HG03060 (cell line): ENCODE measurements at regions not wholly inside any gene's neighbourhood (a gene's known extent, or its start where the extent isn't known, plus 50 kb on each side); places are given as distances from the start of the nearest gene placed in this dataset.

Experiments used
- ATAC-seq: cut with Tn5 transposase; IDR thresholded peaks from one replicate; pipeline ENCODE4 v1.9.1; 2021; ENCODE audit warnings: low read depth, moderate number of reproducible peaks; ENCODE audit not compliant: unreplicated experiment

GRCh38 chr20:18992418-18992817, 178.8 kb downstream of the SCP2D1 start:
- no peak for ATAC-seq

GRCh38 chr20:18995455-18995854, 181.9 kb downstream of the SCP2D1 start:
- no peak for ATAC-seq

- ATAC-seq = no peak
Measured at GRCh38 chr20:18999086-18999485, 185.5 kb downstream of the SCP2D1 start.

GRCh38 chr20:19000078-19000477, 186.5 kb downstream of the SCP2D1 start:
- no peak for ATAC-seq

- no peak for ATAC-seq
Measured at GRCh38 chr20:19001177-19001576, 187.6 kb downstream of the SCP2D1 start.

- no peak for ATAC-seq
Measured at GRCh38 chr20:19003366-19004336, 190.1 kb downstream of the SCP2D1 start.

GRCh38 chr20:19004975-19005374, 191.4 kb downstream of the SCP2D1 start:
- no peak for ATAC-seq

- ATAC-seq = no peak
Measured at GRCh38 chr20:19008497-19008896, 194.9 kb downstream of the SCP2D1 start.

- no peak for ATAC-seq
Measured at GRCh38 chr20:19009081-19009688, 195.6 kb downstream of the SCP2D1 start.

- ATAC-seq = no peak
Measured at GRCh38 chr20:19012676-19013075, 199.1 kb downstream of the SCP2D1 start.

- ATAC-seq = no peak
Measured at GRCh38 chr20:19013907-19014306, 198.5 kb upstream of the SLC24A3 start.

- no peak for ATAC-seq
Measured at GRCh38 chr20:19015351-19016139, 196.9 kb upstream of the SLC24A3 start.

- no peak for ATAC-seq
Measured at GRCh38 chr20:19016140-19016497, 196.3 kb upstream of the SLC24A3 start.

- no peak for ATAC-seq
Measured at GRCh38 chr20:19017104-19017690, 195.2 kb upstream of the SLC24A3 start.

- ATAC-seq = no peak
Measured at GRCh38 chr20:19018881-19019280, 193.6 kb upstream of the SLC24A3 start.

GRCh38 chr20:19019734-19020364, 192.6 kb upstream of the SLC24A3 start:
- ATAC-seq = no peak

- no peak for ATAC-seq
Measured at GRCh38 chr20:19021406-19022117, 190.9 kb upstream of the SLC24A3 start.

- ATAC-seq = no peak
Measured at GRCh38 chr20:19022118-19022575, 190.3 kb upstream of the SLC24A3 start.

- no peak for ATAC-seq
Measured at GRCh38 chr20:19022791-19023448, 189.5 kb upstream of the SLC24A3 start.
